Smooth muscle cell (in vitro differentiated cells): ENCODE measurements at regions not wholly inside any gene's neighbourhood (a gene's known extent, or its start where the extent isn't known, plus 50 kb on each side); places are given as distances from the start of the nearest gene placed in this dataset.

Experiments used
- DNase-seq: peaks from one replicate; lab custom pipeline; 2025; ENCODE audit not compliant: unreplicated experiment; lab: John Stamatoyannopoulos, UW
- H2AFZ ChIP-seq: fragments of 200-600 bp; sonication (generic); 2 replicates; pipeline ENCODE4 v1.6.0; 2016; ENCODE audit warnings: antibody characterized with exemption, low read depth, mild to moderate bottlenecking
- H3F3A ChIP-seq: fragments of 200-600 bp; sonication (generic); 2 replicates; pipeline ENCODE4 v1.6.0; 2017; ENCODE audit warnings: antibody characterized with exemption, low read depth
- H3K27ac ChIP-seq: fragments of 200-600 bp; sonication (generic); 2 replicates; pipeline ENCODE4 v1.5.1; 2016; ENCODE audit warnings: low read depth, mild to moderate bottlenecking
- H3K27me3 ChIP-seq: fragments of 200-600 bp; sonication (generic); 2 replicates; pipeline ENCODE4 v1.6.1; 2016; ENCODE audit warnings: low read depth, mild to moderate bottlenecking
- H3K36me3 ChIP-seq: fragments of 200-600 bp; sonication (generic); 2 replicates; pipeline ENCODE4 v1.5.1; 2016; ENCODE audit warnings: low read depth
- H3K4me1 ChIP-seq: fragments of 200-600 bp; sonication (generic); 2 replicates; pipeline ENCODE4 v1.5.1; 2016; ENCODE audit warnings: low read depth
- H3K4me2 ChIP-seq: fragments of 200-600 bp; sonication (generic); 2 replicates; pipeline ENCODE4 v1.6.0; 2016; ENCODE audit warnings: mild to moderate bottlenecking
- H3K4me3 ChIP-seq: fragments of 200-600 bp; sonication (generic); 2 replicates; pipeline ENCODE4 v1.5.1; 2016; ENCODE audit warnings: mild to moderate bottlenecking
- H3K79me2 ChIP-seq: fragments of 200-600 bp; sonication (generic); 2 replicates; pipeline ENCODE4 v1.6.0; 2016; ENCODE audit warnings: low read depth, mild to moderate bottlenecking
- H3K9ac ChIP-seq: fragments of 200-600 bp; sonication (generic); 2 replicates; pipeline ENCODE4 v1.6.0; 2016; ENCODE audit warnings: low read depth
- H3K9me3 ChIP-seq: fragments of 200-600 bp; sonication (generic); replicated peaks from 2 replicates; pipeline ENCODE4 v1.5.1; 2016; ENCODE audit warnings: low read depth
- H4K20me1 ChIP-seq: fragments of 200-600 bp; sonication (generic); 2 replicates; pipeline ENCODE4 v1.6.0; 2016; ENCODE audit warnings: low read depth
- CTCF ChIP-seq: fragments of 200-600 bp; sonication (generic); IDR thresholded peaks from 2 replicates; pipeline ENCODE4 v1.5.1; 2017; ENCODE audit warnings: borderline replicate concordance, mild to moderate bottlenecking, antibody characterized with exemption; ENCODE audit not compliant: insufficient read depth, poor library complexity, severe bottlenecking
- WGBS: methylation state at CpG from one replicate; pipeline ENCODE4 v1.1.7; 2016; ENCODE audit warnings: low lambda C conversion rate; 5-methylcytosine and 5-hydroxymethylcytosine counted together

GRCh38 chr3:71906976-71907375 is 122.0 kb upstream of the PROK2 start:
- H3K4me1 ChIP-seq, result peaks cover 3% of the 10 kb centered on the region

DNA sequence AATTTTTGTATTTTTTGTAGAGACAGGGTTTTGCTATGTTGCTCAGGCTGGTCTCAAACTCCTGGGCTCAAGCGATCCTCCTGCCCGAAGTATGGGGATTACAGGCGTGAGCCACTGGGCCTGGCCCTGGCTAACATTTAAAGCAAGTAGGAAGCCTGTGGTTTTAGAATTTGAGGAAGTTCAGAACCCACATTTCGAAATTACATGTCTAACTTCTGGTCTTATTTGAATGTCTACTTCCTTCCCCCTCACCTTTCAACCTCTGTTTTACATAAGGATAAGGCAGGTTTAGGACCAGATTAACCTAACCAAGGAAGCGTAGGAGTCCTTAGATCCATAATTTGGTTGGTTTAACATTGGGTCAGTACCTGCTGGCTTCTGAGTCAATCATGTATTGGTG is 120.5 kb upstream of the PROK2 start:
- DNase-seq, result no peak
- no peak overlapping the region for H3K27ac ChIP-seq
- no peaks in the 10 kb centered on the region for H3K79me2 ChIP-seq
- no peak overlapping the region for H3K4me3 ChIP-seq
- no peaks in the 10 kb centered on the region for H3K36me3 ChIP-seq
- H3K4me1 ChIP-seq, result peaks cover 3% of the 10 kb centered on the region
- no peaks in the 10 kb centered on the region for H3K27me3 ChIP-seq
- no peak overlapping the region for H3K9ac ChIP-seq
- no peaks in the 10 kb centered on the region for H4K20me1 ChIP-seq
- H2AFZ ChIP-seq, result no peak overlapping the region
- no peaks in the 10 kb centered on the region for H3K9me3 ChIP-seq
- WGBS, result 87% methylated on average over 5 of the region's 5 CpGs
- H3K4me2 ChIP-seq, result no peak overlapping the region
- TF ChIP-seq CTCF, result no peak
- no peaks in the 10 kb centered on the region for H3F3A ChIP-seq

More at GRCh38 chr3:71906976-71907375, 122.0 kb upstream of the PROK2 start:
- H3K79me2 ChIP-seq, result no peaks in the 10 kb centered on the region
- WGBS, result 96% methylated on average over 3 of the region's 3 CpGs
- H3K9me3 ChIP-seq, result no peaks in the 10 kb centered on the region
- DNase-seq, result no peak
- H3K9ac ChIP-seq, result no peak overlapping the region
- TF ChIP-seq CTCF, result no peak
- H3K27ac ChIP-seq, result no peak overlapping the region
- H3F3A ChIP-seq, result no peaks in the 10 kb centered on the region
- no peak overlapping the region for H3K4me2 ChIP-seq
- no peak overlapping the region for H2AFZ ChIP-seq
- H3K27me3 ChIP-seq, result no peaks in the 10 kb centered on the region
- H4K20me1 ChIP-seq, result no peaks in the 10 kb centered on the region
- no peak overlapping the region for H3K4me3 ChIP-seq
- H3K36me3 ChIP-seq, result no peaks in the 10 kb centered on the region

- no peak overlapping the region for H2AFZ ChIP-seq
- 34% methylated on average over 6 of the region's 6 CpGs for WGBS
- no peaks in the 10 kb centered on the region for H3K79me2 ChIP-seq
- no peaks in the 10 kb centered on the region for H3F3A ChIP-seq
- TF ChIP-seq CTCF, result no peak
- H3K4me1 ChIP-seq, result peaks cover 3% of the 10 kb centered on the region
- no peak for DNase-seq
- H3K9me3 ChIP-seq, result no peaks in the 10 kb centered on the region
- no peaks in the 10 kb centered on the region for H3K36me3 ChIP-seq
- H3K9ac ChIP-seq, result no peak overlapping the region
- H3K27me3 ChIP-seq, result no peaks in the 10 kb centered on the region
- H3K4me2 ChIP-seq, result no peak overlapping the region
- no peaks in the 10 kb centered on the region for H4K20me1 ChIP-seq
- H3K4me3 ChIP-seq, result no peak overlapping the region
- H3K27ac ChIP-seq, result no peak overlapping the region
Observed at GRCh38 chr3:71903936-71904335, 119.0 kb upstream of the PROK2 start.

GRCh38 chr3:71903112-71903495 is 118.2 kb upstream of the PROK2 start:
- Histone ChIP-seq H3K4me2 (no peak overlapping the region), H3K9ac (no peak overlapping the region), H3K4me3 (no peak overlapping the region), H3K36me3 (no peaks in the 10 kb centered on the region), H4K20me1 (no peaks in the 10 kb centered on the region), H3K27me3 (no peaks in the 10 kb centered on the region), H2AFZ (no peak overlapping the region), H3F3A (no peaks in the 10 kb centered on the region), H3K9me3 (no peaks in the 10 kb centered on the region), H3K4me1 (peaks cover 3% of the 10 kb centered on the region), H3K79me2 (no peaks in the 10 kb centered on the region), H3K27ac (no peak overlapping the region)
- WGBS, result 42% methylated on average over 2 of the region's 2 CpGs
- no peak for TF ChIP-seq CTCF
- DNase-seq, result no peak
